ENCODE measurements at regions not wholly inside any gene's neighbourhood (a gene's known extent, or its start where the extent isn't known, plus 50 kb on each side); places are given as distances from the start of the nearest gene placed in this dataset.
"Not testable (repeated sequence)": the region's sequence is repeated elsewhere in the genome, so short reads cannot be mapped to it uniquely, and the experiment has no call there.

GRCh38 chr1:21368515-21369289 lies 71.2 kb upstream of the NBPF3 start:
- H3K36me3 ChIP-seq (ENCODE audit: low read depth, low read length) = no peaks in the 10 kb centered on the region
- CTCF ChIA-PET = interaction anchor here (0.5 to 1.8 kb wide), 14 partner anchors 23 to 232 kb away, joined by 3 to 35 read pairs (median 5); no protein-coding TSS in a partner anchor
- no peaks in the 10 kb centered on the region for H3F3A ChIP-seq (ENCODE audit: low read length, unreplicated experiment)
- POLR2A ChIA-PET (ENCODE audit: unreplicated experiment) = no interaction called here
- no peak for TF ChIP-seq EZH2 (IDR thresholded peaks at IDR 0.05; ENCODE audit: low read length, unreplicated experiment)
- TF ChIP-seq EZH2phosphoT487 (IDR thresholded peaks at IDR 0.05; ENCODE audit: borderline replicate concordance, low read length) = no peak
- TF ChIP-seq CTCF (conservative IDR thresholded peaks at IDR 0.05; ENCODE audit: low read depth, low read length) = peak; percentile 99
- no peak overlapping the region for H3K9ac ChIP-seq (ENCODE audit: low read length)
- no TSS peak for BruUV-seq (replicated peaks)
- H3K4me1 ChIP-seq (ENCODE audit: insufficient read depth, low read length) = no peaks in the 10 kb centered on the region
- H3K4me2 ChIP-seq (ENCODE audit: low read length) = peak overlapping the region; percentile 39; the same call in 1 of the 2 replicates
- ATAC-seq = peak; percentile 95
- no peaks in the 10 kb centered on the region for H3K79me2 ChIP-seq (ENCODE audit: low read length)
- intact Hi-C loops (cut with micrococcal nuclease) = loop anchor here (1.0 kb wide), 2 partner anchors 113 to 136 kb away; no protein-coding TSS in a partner anchor
- H3K27me3 ChIP-seq (ENCODE audit: low read length) = no peaks in the 10 kb centered on the region
- DNase-seq = peak; percentile 88
- H3K4me3 ChIP-seq (ENCODE audit: low read length) = no peak overlapping the region
- no peaks in the 10 kb centered on the region for H3K9me2 ChIP-seq (replicated peaks; ENCODE audit: low read length)
- no peaks in the 10 kb centered on the region for H4K20me1 ChIP-seq (ENCODE audit: low read length)
- no peaks in the 10 kb centered on the region for H3K9me3 ChIP-seq (ENCODE audit: low read length)
- H2AFZ ChIP-seq (ENCODE audit: low read length) = 0 out of 2 replicates have a peak overlapping the region, but pooled peaks have one; percentile 24
- no peak overlapping the region for H3K27ac ChIP-seq (ENCODE audit: low read length)

- H3F3A ChIP-seq (ENCODE audit: low read length, unreplicated experiment); H3K79me2 ChIP-seq (ENCODE audit: low read length); H3K36me3 ChIP-seq (ENCODE audit: low read depth, low read length); H3K27ac ChIP-seq (ENCODE audit: low read length); POLR2A ChIA-PET (ENCODE audit: unreplicated experiment); H3K9me3 ChIP-seq (ENCODE audit: low read length); BruUV-seq (replicated peaks); H3K4me3 ChIP-seq (ENCODE audit: low read length); H3K9ac ChIP-seq (ENCODE audit: low read length); H3K4me1 ChIP-seq (ENCODE audit: insufficient read depth, low read length); DNase-seq; H4K20me1 ChIP-seq (ENCODE audit: low read length); H3K27me3 ChIP-seq (ENCODE audit: low read length); ATAC-seq; H3K9me2 ChIP-seq (replicated peaks; ENCODE audit: low read length): not testable (repeated sequence)
- H2AFZ ChIP-seq (ENCODE audit: low read length) = 0 out of 2 replicates have a peak overlapping the region, but pooled peaks have one; percentile 24
- intact Hi-C loops (cut with micrococcal nuclease) = loop anchor here (1.0 kb wide), 2 partner anchors 113 to 136 kb away; no protein-coding TSS in a partner anchor
- CTCF ChIA-PET = interaction anchor here (0.5 to 1.8 kb wide), 9 partner anchors 44 to 233 kb away, joined by 3 to 35 read pairs (median 5); no protein-coding TSS in a partner anchor
- peak overlapping the region; percentile 39; the same call in 1 of the 2 replicates for H3K4me2 ChIP-seq (ENCODE audit: low read length)
Observed at GRCh38 chr1:21367973-21368514, 71.9 kb upstream of the NBPF3 start.

- Histone ChIP-seq H3K27ac (ENCODE audit: low read length) (no peak overlapping the region), H3F3A (ENCODE audit: low read length, unreplicated experiment) (no peaks in the 10 kb centered on the region), H2AFZ (ENCODE audit: low read length) (no peak overlapping the region), H3K9ac (ENCODE audit: low read length) (no peak overlapping the region), H3K79me2 (ENCODE audit: low read length) (no peaks in the 10 kb centered on the region), H4K20me1 (ENCODE audit: low read length) (no peaks in the 10 kb centered on the region), H3K4me2 (ENCODE audit: low read length) (no peak overlapping the region), H3K4me3 (ENCODE audit: low read length) (no peak overlapping the region), H3K36me3 (ENCODE audit: low read depth, low read length) (no peaks in the 10 kb centered on the region), H3K9me2 (replicated peaks; ENCODE audit: low read length) (no peaks in the 10 kb centered on the region), H3K4me1 (ENCODE audit: insufficient read depth, low read length) (no peaks in the 10 kb centered on the region), H3K9me3 (ENCODE audit: low read length) (no peaks in the 10 kb centered on the region), H3K27me3 (ENCODE audit: low read length) (no peaks in the 10 kb centered on the region)
- intact Hi-C loops (cut with micrococcal nuclease) = no loop called here
- TF ChIP-seq EZH2 (IDR thresholded peaks at IDR 0.05; ENCODE audit: low read length, unreplicated experiment) = no peak
- no peak for TF ChIP-seq CTCF (conservative IDR thresholded peaks at IDR 0.05; ENCODE audit: low read depth, low read length)
- no peak for TF ChIP-seq EZH2phosphoT487 (IDR thresholded peaks at IDR 0.05; ENCODE audit: borderline replicate concordance, low read length)
- BruUV-seq (replicated peaks) = no TSS peak
- DNase-seq (no peak), ATAC-seq (no peak)
- POLR2A ChIA-PET (ENCODE audit: unreplicated experiment) = no interaction called here
- CTCF ChIA-PET = no interaction called here
Observed at GRCh38 chr1:21366288-21366687, 73.6 kb upstream of the NBPF3 start.
